GM18907 (cell line): ENCODE measurements at regions not wholly inside any gene's neighbourhood (a gene's known extent, or its start where the extent isn't known, plus 50 kb on each side); places are given as distances from the start of the nearest gene placed in this dataset.

Experiments used
- ATAC-seq: cut with Tn5 transposase; IDR thresholded peaks from one replicate; pipeline ENCODE4 v1.9.1; 2021; ENCODE audit warnings: mild to moderate bottlenecking, moderate library complexity; ENCODE audit not compliant: unreplicated experiment

DNA sequence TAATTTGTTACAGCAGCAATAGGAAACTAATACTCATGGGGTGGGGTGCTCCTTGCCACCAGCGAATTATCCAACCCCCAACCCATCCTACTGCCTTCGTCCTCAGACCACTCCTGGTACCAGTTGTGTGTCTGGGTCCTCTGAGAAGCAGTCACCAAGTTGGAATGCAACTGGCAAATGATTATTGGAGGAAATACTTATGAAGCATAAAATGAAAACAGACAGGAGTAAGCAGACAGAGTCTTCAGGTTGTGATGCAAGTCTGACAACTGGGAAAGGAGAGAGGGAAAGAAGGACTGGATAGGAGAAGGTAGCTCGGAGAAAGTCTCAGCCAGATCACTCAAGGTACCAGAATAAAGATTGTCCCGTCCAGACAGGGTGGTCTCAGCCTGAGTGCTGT lies 181.1 kb upstream of the ARID2 start:
- no peak for ATAC-seq

DNA sequence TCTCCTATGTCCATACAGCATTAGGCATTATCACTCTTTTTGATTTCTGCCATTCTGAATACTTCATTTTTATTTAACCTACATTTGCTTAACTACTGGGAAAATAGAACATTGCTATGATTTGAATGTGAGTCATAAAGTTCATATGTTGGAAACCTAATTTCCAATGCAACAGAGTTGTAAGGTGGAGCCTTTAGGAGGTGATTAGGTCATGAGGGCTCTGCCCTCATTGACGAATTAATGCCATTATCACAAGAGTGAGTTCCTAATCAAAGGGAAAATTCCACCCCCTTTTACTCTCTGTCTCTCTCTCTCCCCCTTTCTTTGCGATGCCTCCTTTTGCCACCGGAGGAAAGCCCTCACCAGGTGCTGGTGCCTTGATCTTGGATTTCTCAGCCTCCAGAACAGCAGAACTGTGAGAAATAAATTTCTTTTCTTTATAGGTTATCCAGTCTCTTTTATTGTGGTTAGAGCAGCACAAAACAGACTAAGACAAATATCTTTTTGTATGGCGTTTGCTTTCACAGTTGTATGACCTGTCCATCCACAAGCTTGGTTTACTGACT lies 180.1 kb upstream of the ARID2 start:
- ATAC-seq = no peak

DNA sequence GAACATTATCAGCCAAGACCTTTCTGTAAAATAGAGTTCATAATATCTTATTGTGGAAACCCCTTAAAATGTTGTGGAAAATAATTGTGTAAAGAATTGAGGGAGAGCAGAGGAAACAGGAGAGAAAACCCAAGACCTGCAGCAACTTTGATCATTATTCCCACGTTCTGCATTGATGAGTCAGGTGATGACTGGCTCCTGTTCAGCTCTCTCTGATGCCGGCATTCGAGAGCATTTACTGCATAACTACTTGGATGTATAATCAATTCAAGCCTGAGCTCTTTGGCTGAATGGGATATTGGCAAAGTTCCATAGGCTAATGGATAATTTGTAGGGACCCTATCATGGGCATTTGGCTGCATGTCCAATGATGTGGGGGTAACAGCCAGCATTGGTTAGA lies 176.3 kb upstream of the ARID2 start:
- no peak for ATAC-seq

DNA sequence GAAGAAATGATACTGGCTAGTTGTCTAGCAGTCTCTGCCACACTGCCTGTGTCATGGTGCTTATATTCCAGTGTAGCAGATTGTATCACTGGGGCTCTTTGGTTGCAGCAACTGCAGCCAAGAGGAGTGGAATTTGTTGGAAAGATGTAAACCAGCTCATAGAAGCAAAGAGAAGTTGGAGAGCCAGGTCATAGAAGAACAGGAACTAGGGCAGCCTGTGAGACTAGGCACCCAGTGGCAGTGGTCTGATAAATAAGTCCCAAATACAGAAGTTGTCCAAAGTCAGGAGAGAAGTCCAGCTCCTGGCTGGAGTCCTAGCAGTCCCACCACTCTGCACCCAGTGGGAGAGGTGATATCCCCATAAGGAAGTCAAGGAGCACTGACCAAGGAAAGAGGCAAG lies 172.5 kb upstream of the ARID2 start:
- no peak for ATAC-seq

DNA sequence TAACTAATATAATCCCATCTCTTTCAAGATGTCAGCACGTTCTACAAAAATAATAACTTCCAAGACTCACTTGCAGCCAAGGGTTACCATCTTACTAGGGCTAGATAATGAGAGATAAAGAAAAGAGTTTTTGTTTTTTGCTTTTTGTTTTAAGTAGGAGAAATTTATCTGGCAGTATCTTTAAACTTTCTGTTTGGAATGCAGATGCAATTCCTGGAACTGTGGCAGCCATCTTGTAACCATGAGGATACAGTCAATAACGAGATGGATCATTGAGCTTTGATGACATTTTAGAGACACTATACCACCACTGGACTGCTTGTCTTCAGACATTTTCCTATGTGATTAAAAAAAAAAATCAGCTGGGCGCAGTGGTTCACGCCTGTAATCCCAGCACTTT lies 171.2 kb upstream of the ARID2 start:
- ATAC-seq = no peak

DNA sequence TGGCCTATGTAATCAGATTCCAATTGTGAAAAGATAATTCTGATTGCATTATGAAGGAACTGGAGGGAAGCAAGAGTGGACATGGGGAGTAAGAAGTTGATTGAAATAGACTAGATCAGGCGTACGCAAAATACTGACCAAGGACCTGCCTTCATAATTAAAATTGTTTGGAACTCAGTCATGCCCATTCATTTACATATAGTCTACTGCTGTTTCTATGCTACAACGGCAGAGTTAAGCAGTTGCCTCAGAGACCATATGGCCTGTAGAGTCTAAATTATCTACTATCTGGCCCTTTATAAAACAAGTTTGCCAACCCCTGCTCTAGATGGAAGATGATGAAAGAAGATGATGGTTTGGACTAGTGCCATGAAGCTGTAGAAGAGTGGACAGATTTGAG lies 170.0 kb upstream of the ARID2 start:
- no peak for ATAC-seq

DNA sequence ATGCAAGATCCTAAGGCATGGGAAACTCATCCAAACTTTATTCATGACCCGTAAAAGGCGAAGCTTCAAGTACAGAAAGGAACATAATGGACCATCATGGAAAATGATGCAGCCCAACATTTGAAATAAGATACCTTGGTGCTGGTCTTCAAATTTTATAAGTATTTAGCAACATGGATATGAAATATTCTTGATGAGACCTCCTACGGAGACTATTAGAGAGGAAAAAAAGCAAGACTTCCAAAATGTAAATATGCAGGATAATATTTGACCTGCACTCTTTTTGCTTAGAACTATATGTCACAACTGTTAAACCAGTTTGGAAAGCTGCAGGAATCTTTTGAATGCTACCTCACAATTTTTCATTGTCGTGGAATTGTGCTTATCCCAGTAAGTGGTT lies 168.8 kb upstream of the ARID2 start:
- no peak for ATAC-seq

DNA sequence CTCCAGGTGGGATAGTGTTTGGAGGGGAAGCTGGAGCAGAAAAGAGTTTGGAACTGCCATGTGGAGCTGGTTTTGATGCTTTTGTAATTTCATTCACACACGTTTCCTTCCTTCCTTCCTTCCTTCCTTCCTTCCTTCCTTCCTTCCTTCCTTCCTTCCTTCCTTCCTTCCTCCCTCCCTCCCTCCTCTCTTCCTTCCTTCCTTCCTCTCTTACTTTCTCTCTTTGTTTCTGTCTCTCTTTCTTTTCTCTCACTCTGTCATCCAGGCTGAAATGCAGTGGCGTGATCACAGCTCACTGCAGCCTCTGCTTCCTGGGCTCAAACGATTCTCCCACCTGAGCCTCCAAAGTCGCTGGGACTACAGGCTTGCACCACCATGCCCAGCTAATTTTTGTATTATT lies 168.0 kb upstream of the ARID2 start:
- ATAC-seq = no peak

DNA sequence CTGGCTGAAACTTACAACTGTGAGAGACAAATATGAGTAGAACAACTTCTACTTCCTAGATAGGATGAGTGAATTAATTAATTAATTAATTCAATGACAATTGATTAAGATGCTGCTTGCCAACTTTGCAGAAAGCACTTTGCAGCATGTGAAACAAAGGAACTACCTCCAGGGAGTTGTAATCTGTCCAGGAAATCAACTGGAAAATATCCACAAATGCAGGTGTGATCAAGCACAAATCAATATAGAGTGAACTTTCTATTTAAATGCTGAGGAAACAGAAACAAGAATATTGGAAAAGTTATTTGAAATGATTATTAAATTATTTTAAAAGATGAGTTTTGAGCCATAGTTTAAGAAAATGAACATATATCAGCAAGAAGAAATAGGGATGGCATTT lies 163.9 kb upstream of the ARID2 start:
- no peak for ATAC-seq

DNA sequence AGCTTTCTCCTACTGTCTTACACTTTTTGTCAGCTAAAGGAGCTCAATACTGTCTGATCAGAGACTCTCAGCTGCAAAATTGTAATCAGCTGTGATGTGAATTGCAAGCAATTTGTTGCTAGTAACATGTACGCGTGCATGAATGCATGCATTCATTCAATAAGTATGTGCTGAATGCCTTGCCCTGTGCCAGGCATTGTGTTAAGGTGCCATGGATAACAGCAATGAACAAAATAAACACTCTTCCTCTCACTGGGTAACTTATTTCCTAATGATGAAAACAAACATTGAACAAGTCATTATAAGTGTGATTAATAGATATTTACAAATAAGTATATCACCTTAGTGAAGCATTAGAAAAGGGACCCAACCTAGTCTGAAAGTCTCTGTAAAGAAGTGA lies 163.2 kb upstream of the ARID2 start:
- ATAC-seq = no peak

DNA sequence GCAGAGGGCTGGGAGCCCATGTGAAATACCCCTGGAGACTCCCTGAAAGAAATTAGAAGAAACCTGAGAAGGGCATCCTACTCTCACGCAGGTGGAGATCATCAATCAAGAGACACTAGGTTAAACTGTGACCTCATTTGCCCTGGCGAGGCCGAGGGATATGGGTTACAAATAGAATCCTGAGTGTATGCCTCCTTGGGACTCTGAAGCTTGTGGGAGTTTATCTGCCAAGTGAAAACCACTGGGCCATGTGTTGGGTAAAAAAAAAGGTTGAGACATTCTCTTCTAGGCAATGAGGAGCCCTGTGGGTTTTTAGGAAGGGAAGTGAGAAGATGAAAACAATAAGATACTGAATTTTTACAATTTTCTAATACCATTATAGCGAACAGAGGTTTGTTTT lies 160.7 kb upstream of the ARID2 start:
- no peak for ATAC-seq

DNA sequence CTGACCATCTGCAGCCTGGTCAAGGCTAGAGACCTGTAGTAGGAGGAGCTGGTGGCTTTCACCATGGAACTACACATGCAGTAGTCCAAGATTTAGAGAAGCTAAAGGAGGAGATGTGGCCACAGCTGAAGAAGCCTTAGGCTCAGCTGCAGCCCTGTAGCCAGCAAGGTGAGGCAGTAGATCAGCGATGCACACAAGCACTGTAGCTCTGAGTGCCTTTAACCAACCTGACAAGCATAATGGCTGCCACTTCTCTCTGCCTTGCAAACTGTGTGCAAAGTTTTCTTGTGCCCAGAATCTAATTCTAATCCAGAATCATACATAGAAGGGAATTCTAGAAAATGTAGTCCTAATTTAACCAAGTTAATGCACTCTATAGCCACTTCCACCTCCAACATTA lies 159.0 kb upstream of the ARID2 start:
- no peak for ATAC-seq

DNA sequence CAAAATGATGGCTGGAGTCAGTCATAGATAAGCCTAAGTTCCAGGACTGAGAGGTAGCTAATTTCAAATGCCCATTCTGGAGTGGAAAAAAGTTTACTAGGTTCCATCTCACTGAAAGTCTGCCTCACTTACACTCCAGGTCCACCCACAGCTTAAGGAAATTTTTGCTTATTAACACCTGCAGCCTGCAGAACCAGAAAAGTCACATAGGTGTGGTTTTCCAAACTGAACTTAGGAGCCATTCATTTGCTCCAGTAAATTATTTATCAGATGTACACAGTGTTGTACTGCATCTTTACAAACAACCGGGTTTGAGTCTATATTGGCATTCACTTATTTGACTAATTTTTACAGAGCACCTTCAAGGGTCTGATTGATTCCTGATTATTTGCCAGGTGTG lies 157.4 kb upstream of the ARID2 start:
- no peak for ATAC-seq

DNA sequence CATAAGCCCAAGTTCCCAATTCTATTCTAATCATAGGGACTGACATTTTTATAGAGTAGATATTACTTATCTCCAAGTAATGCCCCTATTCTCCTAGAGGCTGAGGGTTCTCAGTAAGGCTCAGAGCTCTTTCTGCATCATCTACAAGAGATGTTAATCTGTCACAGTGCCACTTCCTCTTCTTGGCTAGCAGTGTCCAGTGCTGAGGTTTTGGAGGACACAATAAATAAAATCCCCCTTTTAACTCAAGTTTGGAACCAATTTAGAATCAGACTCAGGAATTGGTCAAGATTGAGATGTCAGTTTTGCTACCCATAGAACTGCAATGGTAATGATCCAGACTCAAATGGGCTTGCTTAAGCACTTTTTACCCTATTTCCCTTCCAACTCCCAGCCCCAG lies 154.1 kb upstream of the ARID2 start:
- peak; percentile 45 for ATAC-seq

DNA sequence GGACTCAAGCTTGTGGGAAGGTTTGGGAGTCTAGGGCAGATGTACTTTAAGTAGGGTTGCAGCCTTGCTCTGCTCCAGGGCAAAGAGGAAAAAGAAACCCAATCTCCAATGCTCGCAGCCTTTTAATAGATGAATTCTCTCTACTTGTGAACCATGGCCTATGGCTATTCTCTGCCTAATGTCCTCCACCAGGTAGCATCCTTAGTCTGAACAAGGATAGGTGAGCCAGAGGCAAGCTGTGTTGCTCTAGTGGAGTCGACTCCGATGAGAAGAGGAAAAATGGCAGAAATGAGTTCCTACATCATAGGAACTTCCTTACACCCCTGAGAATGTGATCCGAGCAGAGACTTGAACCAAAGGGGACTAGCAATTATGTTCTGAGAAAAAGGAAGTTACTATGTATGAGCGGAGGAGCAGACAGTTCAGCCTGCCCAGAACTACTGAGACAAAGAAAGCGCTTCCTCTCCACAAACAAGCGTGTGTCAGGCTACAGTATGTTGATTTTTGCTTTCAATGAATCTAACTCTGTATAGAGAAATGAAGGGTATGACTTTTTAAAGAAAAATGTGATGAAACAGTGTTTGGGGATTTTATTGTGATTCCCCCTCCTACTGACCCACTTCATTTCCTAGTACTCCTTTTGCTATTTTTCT lies 153.6 kb upstream of the ARID2 start:
- ATAC-seq = peak; percentile 62

DNA sequence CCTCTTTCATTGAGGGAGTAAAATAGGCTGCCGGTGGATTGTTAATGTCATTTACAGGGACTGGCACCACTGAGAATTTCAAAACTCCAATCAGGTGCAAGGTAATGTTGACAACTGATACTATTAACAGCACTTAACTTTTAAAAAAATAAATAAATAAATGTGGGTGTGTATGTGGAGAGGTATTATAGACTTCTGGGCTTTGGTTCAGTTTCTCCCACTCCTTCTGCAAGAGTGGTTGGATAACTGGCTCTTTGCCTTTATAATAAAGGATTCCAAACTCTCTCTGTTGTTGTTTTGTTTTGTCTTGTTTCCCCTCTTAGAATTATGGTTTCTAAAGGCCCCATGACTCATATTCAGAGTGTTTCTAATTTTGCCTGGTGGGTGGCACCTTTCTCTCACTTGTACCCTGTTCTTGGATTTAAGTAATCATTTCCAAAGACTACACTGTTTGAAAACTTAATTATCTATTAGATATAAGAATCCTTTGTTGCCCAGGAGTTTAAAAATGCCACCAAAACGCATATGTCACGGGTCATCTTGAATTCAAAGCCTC lies 151.6 kb upstream of the ARID2 start:
- ATAC-seq = peak; percentile 41

DNA sequence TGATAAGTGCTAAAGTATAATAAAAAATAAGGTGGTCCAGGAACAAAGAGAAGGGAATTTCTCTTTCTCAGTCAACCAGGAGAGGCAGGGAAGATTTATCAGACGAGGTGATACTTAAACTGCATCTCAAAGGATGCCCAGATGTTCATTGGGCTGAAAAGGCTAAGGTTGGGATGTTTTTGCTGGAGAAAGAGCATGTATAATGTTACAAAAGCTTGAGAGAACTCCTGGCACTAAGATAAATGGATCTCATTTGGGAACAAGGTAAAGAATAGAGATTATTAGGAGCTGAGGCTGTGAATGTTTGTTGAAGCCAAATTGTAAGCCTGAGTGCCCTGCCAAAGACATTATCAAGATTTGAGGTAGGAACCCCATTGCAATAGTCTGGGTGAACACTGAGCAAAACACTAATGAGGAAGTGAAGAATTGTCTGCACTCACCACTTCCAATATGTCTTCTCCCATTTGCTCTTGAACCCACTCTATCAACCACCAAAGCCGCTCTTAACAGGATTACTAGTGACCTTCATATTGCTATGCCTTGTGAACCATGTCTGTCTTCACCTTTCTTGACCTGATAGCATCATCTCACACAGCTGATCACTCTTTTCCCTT lies 149.0 kb upstream of the ARID2 start:
- no peak for ATAC-seq

DNA sequence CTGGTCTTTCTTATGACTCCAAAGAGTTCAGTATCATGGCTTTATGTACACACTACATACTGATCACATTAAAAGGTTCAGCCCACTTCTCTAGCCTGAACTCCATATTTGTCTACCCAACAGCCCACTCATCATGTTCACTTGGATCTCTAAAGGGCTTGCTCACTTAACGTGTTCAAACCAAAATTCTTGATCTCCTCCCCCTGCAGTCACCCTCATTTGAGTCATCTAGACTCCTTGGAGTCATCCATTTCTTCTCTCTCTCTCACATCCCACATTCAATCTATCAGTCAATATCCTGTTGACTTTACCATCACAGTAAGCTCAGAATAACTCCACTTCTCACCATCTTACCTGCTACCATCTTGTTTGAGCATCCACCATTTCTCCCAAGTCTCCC lies 148.4 kb upstream of the ARID2 start:
- no peak for ATAC-seq

DNA sequence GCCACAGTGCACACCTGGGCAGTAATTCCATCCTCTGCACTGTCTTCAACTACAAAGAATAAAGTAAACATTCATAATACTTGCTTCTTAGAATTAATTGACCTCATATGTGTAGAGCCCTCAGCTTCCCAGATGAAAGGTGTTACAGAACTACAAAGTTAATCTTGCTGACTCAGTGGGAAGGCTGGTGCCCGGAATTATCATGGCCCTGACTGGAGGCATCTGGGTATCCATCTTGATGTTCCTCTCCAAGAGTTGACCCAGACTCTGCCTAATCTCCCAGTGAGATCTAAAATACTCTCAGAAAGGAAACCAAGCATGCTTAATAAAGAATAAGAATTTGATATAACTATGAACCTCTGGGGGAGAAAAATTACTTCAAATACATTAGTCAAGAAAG lies 147.0 kb upstream of the ARID2 start:
- ATAC-seq = no peak

DNA sequence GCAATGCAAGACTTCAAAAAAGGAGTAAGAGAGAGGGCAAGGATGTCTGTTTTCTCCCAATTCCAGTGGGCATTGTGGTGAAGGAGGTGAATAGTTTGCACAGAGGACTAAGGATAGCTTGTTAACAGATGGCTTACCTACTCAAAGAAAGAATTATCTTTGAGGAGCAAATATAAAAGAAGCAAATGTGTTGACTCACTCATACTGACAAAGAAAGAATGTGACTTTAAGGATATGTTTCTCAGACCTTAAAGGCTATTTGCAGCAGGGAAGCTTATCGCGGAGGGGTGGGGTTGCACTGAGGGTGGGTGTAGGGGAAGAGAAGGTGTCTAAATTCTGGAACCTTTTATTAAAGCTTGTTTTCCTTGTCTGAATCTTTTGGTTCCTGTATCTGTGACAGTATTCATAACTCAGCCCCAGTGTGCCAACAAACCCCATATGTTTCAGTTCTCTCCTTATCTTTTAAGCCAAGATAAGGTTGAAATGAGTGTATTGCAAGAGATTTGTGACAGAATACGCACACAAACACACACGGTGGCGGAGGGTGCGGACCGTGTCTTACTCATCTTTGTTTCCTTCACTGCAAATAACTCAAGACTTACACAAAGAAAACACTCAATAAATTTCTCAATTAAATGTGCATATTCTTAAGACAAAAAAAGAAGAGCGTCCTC lies 146.4 kb upstream of the ARID2 start:
- ATAC-seq = no peak

DNA sequence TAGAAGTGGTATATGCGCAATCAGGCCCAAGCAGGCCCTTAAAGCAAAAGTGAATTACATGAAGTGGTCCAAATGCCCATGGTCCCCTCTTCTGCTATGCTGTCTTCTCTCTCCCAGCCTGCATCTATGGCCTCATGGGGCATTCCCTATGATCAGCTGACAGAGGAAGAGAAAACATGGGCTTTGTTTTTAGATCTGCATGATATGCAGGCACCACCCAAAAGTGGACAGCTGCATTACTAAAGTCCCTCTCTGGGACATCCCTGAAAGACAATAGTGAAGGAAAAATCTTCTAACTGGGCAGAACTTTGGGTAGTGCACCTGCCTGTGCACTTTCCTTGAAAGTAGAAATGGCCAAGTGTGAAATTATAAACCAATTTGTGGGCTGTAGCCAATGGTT lies 145.2 kb upstream of the ARID2 start:
- ATAC-seq = no peak
